ENCODE measurements at regions not wholly inside any gene's neighbourhood (a gene's known extent, or its start where the extent isn't known, plus 50 kb on each side); places are given as distances from the start of the nearest gene placed in this dataset.

DNA sequence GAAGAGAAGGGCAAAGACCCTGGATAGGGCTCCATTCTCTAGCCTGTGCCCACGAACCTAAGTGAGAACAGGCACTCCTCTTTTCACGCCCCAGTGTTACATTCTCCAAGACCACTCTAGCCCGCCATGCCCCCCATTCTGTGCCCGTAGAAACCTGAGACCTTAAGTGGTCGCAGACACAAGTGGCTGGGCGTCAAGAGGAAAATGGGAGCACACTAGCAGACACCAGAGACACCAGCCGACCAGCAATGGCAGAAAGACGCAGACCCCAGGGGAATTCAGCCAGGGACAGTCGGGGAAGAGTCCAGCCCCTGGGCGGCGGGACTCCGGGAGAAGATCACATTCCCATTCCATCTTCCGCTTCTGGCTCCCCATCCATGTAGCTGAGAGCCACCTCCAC lies 2027.9 kb downstream of the PCDH7 start:
- no peaks in the 10 kb centered on the region for H3K79me1 ChIP-seq (ENCODE audit: insufficient read depth, low read depth, low read length, poor library complexity, severe bottlenecking)
- H3K23ac ChIP-seq (ENCODE audit: insufficient read length, low read depth, low read length), result no peak overlapping the region
- H3K9ac ChIP-seq (ENCODE audit: extremely low read depth, insufficient read length, low read length), result no peak overlapping the region
- no peaks in the 10 kb centered on the region for H3K4me1 Mint-ChIP-seq
- no peaks in the 10 kb centered on the region for H3K27me3 ChIP-seq (ENCODE audit: insufficient read depth, low read length)
- H4K8ac ChIP-seq (replicated peaks; ENCODE audit: insufficient read length, low read depth, low read length), result no peak overlapping the region
- no peak overlapping the region for H4K91ac ChIP-seq (ENCODE audit: insufficient read length, low read depth, low read length)
- no peaks in the 10 kb centered on the region for H3K36me3 Mint-ChIP-seq (ENCODE audit: insufficient read depth in 1 of 3, low read depth in 3 of 3)
- no peak overlapping the region for H3K14ac ChIP-seq (ENCODE audit: insufficient read depth, low read length)
- no peak overlapping the region for H2AFZ ChIP-seq (ENCODE audit: low read length)
- H4K5ac ChIP-seq (ENCODE audit: insufficient read length, low read depth, low read length), result no peak overlapping the region
- H3T11ph ChIP-seq (ENCODE audit: low read length), result no peak overlapping the region
- H2AK5ac ChIP-seq (ENCODE audit: insufficient read length, low read length), result no peak overlapping the region
- no peaks in the 10 kb centered on the region for H3K4me1 ChIP-seq (ENCODE audit: insufficient read depth, low read length)
- no peak overlapping the region for H2BK5ac ChIP-seq (ENCODE audit: insufficient read length, low read length)
- H3K27ac Mint-ChIP-seq, result no peak overlapping the region
- H3K27ac ChIP-seq (ENCODE audit: insufficient read length, low read depth, low read length), result no peak overlapping the region
- H3K56ac ChIP-seq (ENCODE audit: insufficient read length, low read depth, low read length), result no peak overlapping the region
- H4K20me1 ChIP-seq (ENCODE audit: control insufficient read depth, insufficient read depth, insufficient read length), result no peaks in the 10 kb centered on the region
- no CpG with 5 or more reads among the region's 13 CpGs for WGBS (ENCODE audit: extremely low coverage, insufficient read length, low lambda C conversion rate)
- H3K9me3 Mint-ChIP-seq, result no peaks in the 10 kb centered on the region
- no peak overlapping the region for H3K4ac ChIP-seq (ENCODE audit: low read depth, low read length)
- H3K18ac ChIP-seq (ENCODE audit: insufficient read length, low read depth, low read length), result no peak overlapping the region
- no peak overlapping the region for H2BK20ac ChIP-seq (ENCODE audit: low read depth, low read length, poor library complexity, severe bottlenecking)
- H3K9me3 ChIP-seq (ENCODE audit: control insufficient read depth, low read depth, low read length), result no peaks in the 10 kb centered on the region
- TF ChIP-seq, protein P1, sequence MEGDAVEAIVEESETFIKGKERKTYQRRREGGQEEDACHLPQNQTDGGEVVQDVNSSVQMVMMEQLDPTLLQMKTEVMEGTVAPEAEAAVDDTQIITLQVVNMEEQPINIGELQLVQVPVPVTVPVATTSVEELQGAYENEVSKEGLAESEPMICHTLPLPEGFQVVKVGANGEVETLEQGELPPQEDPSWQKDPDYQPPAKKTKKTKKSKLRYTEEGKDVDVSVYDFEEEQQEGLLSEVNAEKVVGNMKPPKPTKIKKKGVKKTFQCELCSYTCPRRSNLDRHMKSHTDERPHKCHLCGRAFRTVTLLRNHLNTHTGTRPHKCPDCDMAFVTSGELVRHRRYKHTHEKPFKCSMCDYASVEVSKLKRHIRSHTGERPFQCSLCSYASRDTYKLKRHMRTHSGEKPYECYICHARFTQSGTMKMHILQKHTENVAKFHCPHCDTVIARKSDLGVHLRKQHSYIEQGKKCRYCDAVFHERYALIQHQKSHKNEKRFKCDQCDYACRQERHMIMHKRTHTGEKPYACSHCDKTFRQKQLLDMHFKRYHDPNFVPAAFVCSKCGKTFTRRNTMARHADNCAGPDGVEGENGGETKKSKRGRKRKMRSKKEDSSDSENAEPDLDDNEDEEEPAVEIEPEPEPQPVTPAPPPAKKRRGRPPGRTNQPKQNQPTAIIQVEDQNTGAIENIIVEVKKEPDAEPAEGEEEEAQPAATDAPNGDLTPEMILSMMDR (conservative IDR thresholded peaks at IDR 0.05), result no peak
- H2BK15ac ChIP-seq (ENCODE audit: low read depth, low read length), result no peak overlapping the region
- DNase-seq, result no peak
- H3K4me3 Mint-ChIP-seq, result no peak overlapping the region
- no peaks in the 10 kb centered on the region for H3K23me2 ChIP-seq (ENCODE audit: insufficient read length, low read depth, low read length, poor library complexity, severe bottlenecking)
- no peak overlapping the region for H2BK12ac ChIP-seq (ENCODE audit: insufficient read length, low read depth, low read length)
- no peak overlapping the region for H3K4me2 ChIP-seq (ENCODE audit: insufficient read depth, insufficient read length, low read length)
- no peaks in the 10 kb centered on the region for H3K27me3 Mint-ChIP-seq (ENCODE audit: low read depth)
- H2BK120ac ChIP-seq (ENCODE audit: low read depth, low read length, poor library complexity, severe bottlenecking), result no peak overlapping the region
- no peaks in the 10 kb centered on the region for H3K79me2 ChIP-seq (ENCODE audit: insufficient read depth, low read length)

Measured in H9 (cell line).